ENCODE measurements at regions not wholly inside any gene's neighbourhood (a gene's known extent, or its start where the extent isn't known, plus 50 kb on each side); places are given as distances from the start of the nearest gene placed in this dataset.

DNA sequence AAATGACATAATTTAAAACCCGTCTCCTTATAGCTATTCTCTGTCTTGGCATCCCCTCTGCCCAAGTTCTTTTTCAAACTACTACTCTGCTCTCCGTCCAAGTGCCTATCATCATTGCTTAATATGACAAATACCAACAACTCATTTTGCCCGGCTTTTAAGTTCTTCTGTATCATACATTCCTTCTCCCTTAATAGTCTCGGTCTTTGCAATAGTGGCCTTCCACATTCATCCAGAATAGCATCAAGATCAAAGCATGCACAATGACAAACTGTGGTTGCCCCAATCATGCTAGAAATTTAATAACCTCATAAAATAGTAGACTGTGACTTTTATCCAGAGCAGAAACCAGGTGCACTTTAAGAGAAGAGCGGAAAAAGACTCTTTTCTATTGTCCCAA is 198.9 kb downstream of the ETV1 start:
- TF ChIP-seq, protein P1, sequence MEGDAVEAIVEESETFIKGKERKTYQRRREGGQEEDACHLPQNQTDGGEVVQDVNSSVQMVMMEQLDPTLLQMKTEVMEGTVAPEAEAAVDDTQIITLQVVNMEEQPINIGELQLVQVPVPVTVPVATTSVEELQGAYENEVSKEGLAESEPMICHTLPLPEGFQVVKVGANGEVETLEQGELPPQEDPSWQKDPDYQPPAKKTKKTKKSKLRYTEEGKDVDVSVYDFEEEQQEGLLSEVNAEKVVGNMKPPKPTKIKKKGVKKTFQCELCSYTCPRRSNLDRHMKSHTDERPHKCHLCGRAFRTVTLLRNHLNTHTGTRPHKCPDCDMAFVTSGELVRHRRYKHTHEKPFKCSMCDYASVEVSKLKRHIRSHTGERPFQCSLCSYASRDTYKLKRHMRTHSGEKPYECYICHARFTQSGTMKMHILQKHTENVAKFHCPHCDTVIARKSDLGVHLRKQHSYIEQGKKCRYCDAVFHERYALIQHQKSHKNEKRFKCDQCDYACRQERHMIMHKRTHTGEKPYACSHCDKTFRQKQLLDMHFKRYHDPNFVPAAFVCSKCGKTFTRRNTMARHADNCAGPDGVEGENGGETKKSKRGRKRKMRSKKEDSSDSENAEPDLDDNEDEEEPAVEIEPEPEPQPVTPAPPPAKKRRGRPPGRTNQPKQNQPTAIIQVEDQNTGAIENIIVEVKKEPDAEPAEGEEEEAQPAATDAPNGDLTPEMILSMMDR (IDR thresholded peaks at IDR 0.05; ENCODE audit: insufficient read depth, low read length, poor library complexity, severe bottlenecking), result no peak
- TF ChIP-seq EZH2phosphoT487 (conservative IDR thresholded peaks at IDR 0.05; ENCODE audit: low read length), result no peak

Measured in SU-DHL-6 (cell line).